ENCODE measurements at regions not wholly inside any gene's neighbourhood (a gene's known extent, or its start where the extent isn't known, plus 50 kb on each side); places are given as distances from the start of the nearest gene placed in this dataset.

DNA sequence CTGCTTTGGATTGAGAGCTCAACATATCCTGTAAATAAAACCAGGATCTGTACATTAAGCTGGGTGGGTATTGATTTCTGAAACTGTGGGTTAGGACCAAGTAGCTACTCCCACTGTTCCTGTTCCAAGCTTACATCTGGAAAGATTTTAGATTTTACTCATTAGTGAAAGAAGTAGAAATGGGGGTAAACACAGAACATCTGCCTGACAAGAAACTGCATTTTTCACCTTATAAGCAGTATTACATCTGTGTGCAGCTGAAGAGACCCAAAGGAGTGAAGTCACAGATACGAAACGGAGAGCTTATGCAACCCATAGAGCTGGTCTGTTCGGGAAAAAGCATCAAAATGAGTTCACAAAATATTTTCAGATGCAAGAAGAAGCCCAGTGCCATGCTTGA lies 235.2 kb downstream of the SLITRK5 start:
- no peak for FAIRE-seq
- CTCF ChIA-PET (ENCODE audit: low intra/inter-chr PET ratio): no interaction called here
- BruUV-seq (replicated peaks): no TSS peak
- TF ChIP-seq, protein P1, sequence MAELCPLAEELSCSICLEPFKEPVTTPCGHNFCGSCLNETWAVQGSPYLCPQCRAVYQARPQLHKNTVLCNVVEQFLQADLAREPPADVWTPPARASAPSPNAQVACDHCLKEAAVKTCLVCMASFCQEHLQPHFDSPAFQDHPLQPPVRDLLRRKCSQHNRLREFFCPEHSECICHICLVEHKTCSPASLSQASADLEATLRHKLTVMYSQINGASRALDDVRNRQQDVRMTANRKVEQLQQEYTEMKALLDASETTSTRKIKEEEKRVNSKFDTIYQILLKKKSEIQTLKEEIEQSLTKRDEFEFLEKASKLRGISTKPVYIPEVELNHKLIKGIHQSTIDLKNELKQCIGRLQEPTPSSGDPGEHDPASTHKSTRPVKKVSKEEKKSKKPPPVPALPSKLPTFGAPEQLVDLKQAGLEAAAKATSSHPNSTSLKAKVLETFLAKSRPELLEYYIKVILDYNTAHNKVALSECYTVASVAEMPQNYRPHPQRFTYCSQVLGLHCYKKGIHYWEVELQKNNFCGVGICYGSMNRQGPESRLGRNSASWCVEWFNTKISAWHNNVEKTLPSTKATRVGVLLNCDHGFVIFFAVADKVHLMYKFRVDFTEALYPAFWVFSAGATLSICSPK (IDR thresholded peaks at IDR 0.05; ENCODE audit: borderline replicate concordance): no peak
- TF ChIP-seq ETS2 (tag; IDR thresholded peaks at IDR 0.05; ENCODE audit: borderline replicate concordance, poor library complexity, severe bottlenecking) (no peak), STAT5A (IDR thresholded peaks at IDR 0.05; ENCODE audit: borderline replicate concordance, low read length) (no peak), HMG20B (CRISPR knock-in tag; IDR thresholded peaks at IDR 0.05) (no peak), NELFE (IDR thresholded peaks at IDR 0.05; ENCODE audit: insufficient read depth, insufficient read length) (no peak), ZFP36 (IDR thresholded peaks at IDR 0.05; ENCODE audit: low read depth, low read length, partially characterized antibody) (no peak), ZNF778 (CRISPR knock-in tag; IDR thresholded peaks at IDR 0.05) (no peak), CBX2 (IDR thresholded peaks at IDR 0.05; ENCODE audit: insufficient read depth, low read length, poor library complexity, severe bottlenecking) (no peak), ZBTB1 (CRISPR knock-in tag; IDR thresholded peaks at IDR 0.05; ENCODE audit: borderline replicate concordance, low read depth) (no peak), CC2D1A (IDR thresholded peaks at IDR 0.05) (no peak), POLR2G (IDR thresholded peaks at IDR 0.05; ENCODE audit: low read depth, low read length) (no peak), ZNF133 (CRISPR knock-in tag; IDR thresholded peaks at IDR 0.05) (no peak), KAT8 (IDR thresholded peaks at IDR 0.05; ENCODE audit: low read depth) (no peak), KLF16 (IDR thresholded peaks at IDR 0.05) (no peak), PHTF2 (CRISPR knock-in tag; IDR thresholded peaks at IDR 0.05) (no peak)
- TF ChIP-seq, protein P2, sequence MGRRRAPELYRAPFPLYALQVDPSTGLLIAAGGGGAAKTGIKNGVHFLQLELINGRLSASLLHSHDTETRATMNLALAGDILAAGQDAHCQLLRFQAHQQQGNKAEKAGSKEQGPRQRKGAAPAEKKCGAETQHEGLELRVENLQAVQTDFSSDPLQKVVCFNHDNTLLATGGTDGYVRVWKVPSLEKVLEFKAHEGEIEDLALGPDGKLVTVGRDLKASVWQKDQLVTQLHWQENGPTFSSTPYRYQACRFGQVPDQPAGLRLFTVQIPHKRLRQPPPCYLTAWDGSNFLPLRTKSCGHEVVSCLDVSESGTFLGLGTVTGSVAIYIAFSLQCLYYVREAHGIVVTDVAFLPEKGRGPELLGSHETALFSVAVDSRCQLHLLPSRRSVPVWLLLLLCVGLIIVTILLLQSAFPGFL (CRISPR knock-in tag; IDR thresholded peaks at IDR 0.05): no peak
- TF ChIP-seq, protein P3, sequence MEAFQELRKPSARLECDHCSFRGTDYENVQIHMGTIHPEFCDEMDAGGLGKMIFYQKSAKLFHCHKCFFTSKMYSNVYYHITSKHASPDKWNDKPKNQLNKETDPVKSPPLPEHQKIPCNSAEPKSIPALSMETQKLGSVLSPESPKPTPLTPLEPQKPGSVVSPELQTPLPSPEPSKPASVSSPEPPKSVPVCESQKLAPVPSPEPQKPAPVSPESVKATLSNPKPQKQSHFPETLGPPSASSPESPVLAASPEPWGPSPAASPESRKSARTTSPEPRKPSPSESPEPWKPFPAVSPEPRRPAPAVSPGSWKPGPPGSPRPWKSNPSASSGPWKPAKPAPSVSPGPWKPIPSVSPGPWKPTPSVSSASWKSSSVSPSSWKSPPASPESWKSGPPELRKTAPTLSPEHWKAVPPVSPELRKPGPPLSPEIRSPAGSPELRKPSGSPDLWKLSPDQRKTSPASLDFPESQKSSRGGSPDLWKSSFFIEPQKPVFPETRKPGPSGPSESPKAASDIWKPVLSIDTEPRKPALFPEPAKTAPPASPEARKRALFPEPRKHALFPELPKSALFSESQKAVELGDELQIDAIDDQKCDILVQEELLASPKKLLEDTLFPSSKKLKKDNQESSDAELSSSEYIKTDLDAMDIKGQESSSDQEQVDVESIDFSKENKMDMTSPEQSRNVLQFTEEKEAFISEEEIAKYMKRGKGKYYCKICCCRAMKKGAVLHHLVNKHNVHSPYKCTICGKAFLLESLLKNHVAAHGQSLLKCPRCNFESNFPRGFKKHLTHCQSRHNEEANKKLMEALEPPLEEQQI (IDR thresholded peaks at IDR 0.05): no peak
- TF ChIP-seq, protein P4, sequence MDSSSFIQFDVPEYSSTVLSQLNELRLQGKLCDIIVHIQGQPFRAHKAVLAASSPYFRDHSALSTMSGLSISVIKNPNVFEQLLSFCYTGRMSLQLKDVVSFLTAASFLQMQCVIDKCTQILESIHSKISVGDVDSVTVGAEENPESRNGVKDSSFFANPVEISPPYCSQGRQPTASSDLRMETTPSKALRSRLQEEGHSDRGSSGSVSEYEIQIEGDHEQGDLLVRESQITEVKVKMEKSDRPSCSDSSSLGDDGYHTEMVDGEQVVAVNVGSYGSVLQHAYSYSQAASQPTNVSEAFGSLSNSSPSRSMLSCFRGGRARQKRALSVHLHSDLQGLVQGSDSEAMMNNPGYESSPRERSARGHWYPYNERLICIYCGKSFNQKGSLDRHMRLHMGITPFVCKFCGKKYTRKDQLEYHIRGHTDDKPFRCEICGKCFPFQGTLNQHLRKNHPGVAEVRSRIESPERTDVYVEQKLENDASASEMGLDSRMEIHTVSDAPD (CRISPR knock-in tag; IDR thresholded peaks at IDR 0.05): no peak

More for the DNA sequence above, 235.2 kb downstream of the SLITRK5 start:
- Histone ChIP-seq H3K4me1 (replicated peaks in 1 of 2; ENCODE audit: control insufficient read depth in 2 of 2, insufficient read depth in 2 of 2, low read length in 2 of 2) (no peaks in the 10 kb centered on the region), H3K27ac (ENCODE audit: extremely low read depth, low read depth, low read length) (no peak overlapping the region), H3K79me2 (ENCODE audit: control insufficient read depth, insufficient read depth, low read length) (no peaks in the 10 kb centered on the region), H3K36me3 (ENCODE audit: control insufficient read depth, insufficient read depth, low read length) (no peaks in the 10 kb centered on the region), H4K20me1 (replicated peaks; ENCODE audit: control insufficient read depth, insufficient read depth, low read length) (no peaks in the 10 kb centered on the region), H3K27me3 (ENCODE audit: control insufficient read depth in 2 of 2, insufficient read depth in 2 of 2, low read length in 2 of 2) (no peaks in the 10 kb centered on the region), H3K9me1 (ENCODE audit: control insufficient read depth, insufficient read depth, low read length) (no peaks in the 10 kb centered on the region), H3K9me3 (replicated peaks; ENCODE audit: control insufficient read depth, insufficient read depth, low read depth, low read length) (no peaks in the 10 kb centered on the region), H3K4me3 (no peak overlapping the region), H3K4me2 (ENCODE audit: insufficient read depth, low read length) (no peak overlapping the region), H2AFZ (ENCODE audit: low read depth, low read length) (no peak overlapping the region), H3K9ac (ENCODE audit: insufficient read depth in 1 of 2, low read depth in 2 of 2, low read length in 2 of 2) (no peak overlapping the region)
- intact Hi-C loops (cut with micrococcal nuclease) (no loop called here), in situ Hi-C loops (cut with MboI) (no loop called here)
- no peak for DNase-seq (ENCODE audit: extremely low read depth in 1 of 4, low spot score in 3 of 4)
- POLR2A ChIA-PET: no interaction called here
- WGBS (ENCODE audit: insufficient coverage, low coverage, missing lambda C conversion rate): 0% methylated on average over 2 of the region's 3 CpGs
- ATAC-seq: no peak

Measured in K562 (cell line).